CD4-positive, alpha-beta memory T cell (primary cell): ENCODE measurements at regions not wholly inside any gene's neighbourhood (a gene's known extent, or its start where the extent isn't known, plus 50 kb on each side); places are given as distances from the start of the nearest gene placed in this dataset. TPM values are rescaled to one million over a fixed set of nuclear protein-coding genes. Genes with fewer than 3 reads are reported as not detected.

Source experiments
- CTCF ChIA-PET: fragments of 350-600 bp; sonication (Branson Sonifier 250); formaldehyde crosslinking; loops from one replicate; lab custom pipeline; 2021; ENCODE audit warnings: inconsistent platforms; ENCODE audit not compliant: partially characterized antibody; lab: Charles Lee
- POLR2A ChIA-PET: fragments of 350-600 bp; sonication (Branson Sonifier 250); formaldehyde crosslinking; loops from one replicate; lab custom pipeline; 2021; ENCODE audit not compliant: partially characterized antibody; lab: Charles Lee
- DNase-seq, 5 donors: peaks; one replicate each; pipeline versions ENCODE4 v3.0.0 to v3.0.0-alpha.2; 2020 to 2022; ENCODE audit warnings: mixed read lengths in 1 of 5
- H3K27ac ChIP-seq: one replicate; pipeline ENCODE4 v1.7.0; 2013; ENCODE audit warnings: low read depth, low read length
- H3K27me3 ChIP-seq: 2 replicates; pipeline ENCODE4 v1.7.0; 2013; ENCODE audit warnings: mild to moderate bottlenecking, low read length, moderate library complexity; ENCODE audit not compliant: insufficient read depth
- H3K36me3 ChIP-seq: 2 replicates; pipeline ENCODE4 v1.7.0; 2013; ENCODE audit warnings: mild to moderate bottlenecking, low read length, moderate library complexity; ENCODE audit not compliant: insufficient read depth
- H3K4me1 ChIP-seq: 2 replicates; pipeline ENCODE4 v1.7.0; 2013; ENCODE audit warnings: mild to moderate bottlenecking, low read length, moderate library complexity; ENCODE audit not compliant: insufficient read depth
- H3K4me3 ChIP-seq, 2 donors: one replicate each; pipeline ENCODE4 v1.7.0; 2013; ENCODE audit warnings: low read length in 2 of 2, mild to moderate bottlenecking in 1 of 2
- H3K9me3 ChIP-seq, 2 donors: one replicate each; pipeline ENCODE4 v1.7.0; 2013; ENCODE audit warnings: low read length in 2 of 2, control low read depth in 1 of 2; ENCODE audit not compliant: control insufficient read depth in 1 of 2
- H3K27ac Mint-ChIP-seq, 7 donors: one replicate each; pipeline ENCODE4 v1.8.0; 2020 to 2021; ENCODE audit warnings: mixed read lengths in 7 of 7, mild to moderate bottlenecking in 6 of 7, inconsistent platforms in 3 of 7, moderate library complexity in 3 of 7
- H3K27me3 Mint-ChIP-seq, 2 donors: one replicate each; pipeline ENCODE4 v1.8.0; 2020 to 2021; ENCODE audit warnings: mixed read lengths in 2 of 2
- H3K36me3 Mint-ChIP-seq, 2 donors: one replicate each; pipeline ENCODE4 v1.8.0; 2020 to 2021; ENCODE audit warnings: mixed read lengths in 2 of 2, inconsistent platforms in 1 of 2, mild to moderate bottlenecking in 1 of 2
- H3K4me1 Mint-ChIP-seq, 4 donors: one replicate each; pipeline ENCODE4 v1.8.0; 2020 to 2021; ENCODE audit warnings: mixed read lengths in 4 of 4, mild to moderate bottlenecking in 1 of 4
- H3K4me3 Mint-ChIP-seq, 8 donors: one replicate each; pipeline ENCODE4 v1.8.0; 2020 to 2021; ENCODE audit warnings: mixed read lengths in 8 of 8, mild to moderate bottlenecking in 7 of 8, moderate library complexity in 6 of 8, inconsistent platforms in 3 of 8
- H3K9me3 Mint-ChIP-seq, 8 donors: one replicate each; pipeline ENCODE4 v1.8.0; 2020 to 2021; ENCODE audit warnings: mixed read lengths in 8 of 8, mild to moderate bottlenecking in 5 of 8, inconsistent platforms in 3 of 8, moderate library complexity in 1 of 8
- intact Hi-C: fragments of 100-400 bp; cut with micrococcal nuclease; formaldehyde crosslinking; loops from one replicate; pipeline ENCODE4 v1.15.1; 2023
- microRNA-seq: library from miRNA; unstranded; fragments of <30 nt; microRNA quantifications from one replicate; pipeline ENCODE4 v1.2.0, GENCODE V29; 2021; ENCODE audit warnings: borderline replicate concordance, borderline number of aligned reads, borderline microRNAs expressed, mixed read lengths

DNA sequence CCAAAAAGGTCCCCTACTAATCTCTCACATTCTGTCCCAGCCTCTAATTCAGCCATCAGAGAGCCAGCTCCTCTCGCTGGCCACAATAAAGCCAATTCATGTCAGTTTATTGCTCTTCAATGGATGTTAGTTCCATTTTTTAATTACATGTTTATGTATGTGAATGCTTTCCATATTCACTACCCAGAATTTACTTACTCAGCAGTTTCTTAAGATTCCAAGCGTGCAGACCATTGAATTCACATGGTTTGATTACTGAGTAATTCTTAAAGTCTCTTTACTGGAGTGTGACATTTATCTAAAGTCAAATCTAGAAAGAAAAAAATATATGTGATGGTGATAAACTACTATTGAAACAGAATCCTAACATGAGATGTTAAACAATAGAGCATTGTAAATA lies 102.2 kb downstream of the LLPH start:
- POLR2A ChIA-PET: no interaction called here
- H3K36me3 ChIP-seq: no peaks in the 10 kb centered on the region
- no peaks in the 10 kb centered on the region for H3K9me3 ChIP-seq
- no peak overlapping the region for H3K27ac ChIP-seq
- Mint-ChIP-seq H3K27ac (no peak overlapping the region), H3K36me3 (no peaks in the 10 kb centered on the region), H3K9me3 (no peaks in the 10 kb centered on the region), H3K4me1 (no peaks in the 10 kb centered on the region), H3K27me3 (peaks cover 12% of the 10 kb centered on the region in 2 donors), H3K4me3 (no peak overlapping the region)
- no peak for DNase-seq
- intact Hi-C loops: no loop called here
- H3K27me3 ChIP-seq: no peaks in the 10 kb centered on the region
- CTCF ChIA-PET: no interaction called here
- H3K4me3 ChIP-seq: no peak overlapping the region
- no peaks in the 10 kb centered on the region for H3K4me1 ChIP-seq

DNA sequence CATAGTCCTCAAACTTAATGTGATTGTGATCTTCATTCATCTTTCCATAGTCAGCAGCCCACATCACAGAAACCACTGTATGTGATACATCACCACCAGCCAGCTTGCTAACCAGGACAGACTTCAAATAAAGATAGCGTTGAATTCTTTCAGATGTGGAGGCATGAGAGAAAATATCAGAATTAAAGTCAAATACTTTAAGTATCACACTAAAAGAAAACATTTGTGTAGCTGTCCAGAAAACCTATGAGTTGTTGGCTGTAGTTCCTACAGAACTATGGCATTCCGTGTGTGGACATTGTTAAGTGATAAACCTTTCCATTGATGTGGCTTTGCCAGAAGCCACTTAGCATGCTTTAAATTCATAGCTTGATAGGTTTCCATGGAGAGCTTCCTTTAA lies 105.1 kb downstream of the LLPH start:
- Mint-ChIP-seq H3K36me3 (no peaks in the 10 kb centered on the region), H3K27ac (no peak overlapping the region), H3K9me3 (no peaks in the 10 kb centered on the region), H3K4me3 (no peak overlapping the region), H3K4me1 (no peaks in the 10 kb centered on the region), H3K27me3 (peaks cover 8 to 16% of the 10 kb centered on the region in 2 donors)
- no peak overlapping the region for H3K27ac ChIP-seq
- no peak overlapping the region for H3K4me3 ChIP-seq
- no peaks in the 10 kb centered on the region for H3K27me3 ChIP-seq
- DNase-seq: no peak
- ChIA-PET POLR2A (no interaction called here), CTCF (no interaction called here)
- intact Hi-C loops: no loop called here
- H3K36me3 ChIP-seq: no peaks in the 10 kb centered on the region
- no peaks in the 10 kb centered on the region for H3K4me1 ChIP-seq
- no peaks in the 10 kb centered on the region for H3K9me3 ChIP-seq

DNA sequence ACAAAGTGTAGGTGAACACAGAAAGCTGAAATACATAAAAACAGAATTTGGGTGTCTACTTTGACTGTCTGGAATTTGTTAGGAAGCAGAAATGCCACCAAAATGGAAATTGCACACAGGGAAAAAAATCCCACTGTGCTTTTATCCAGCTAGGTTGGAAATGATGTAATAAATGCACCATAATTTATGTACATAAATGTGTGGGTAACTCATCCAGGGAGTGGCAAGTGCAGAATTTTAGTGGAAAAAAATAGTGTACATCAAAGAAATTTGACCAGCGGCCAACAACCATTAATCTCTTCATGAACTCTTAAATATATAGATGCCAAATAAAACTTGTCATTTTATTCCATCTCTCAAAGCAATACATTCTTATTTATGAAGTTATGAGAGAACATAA lies 105.6 kb downstream of the LLPH start:
- ChIA-PET POLR2A (no interaction called here), CTCF (no interaction called here)
- Histone ChIP-seq H3K27ac (no peak overlapping the region), H3K4me1 (no peaks in the 10 kb centered on the region), H3K36me3 (no peaks in the 10 kb centered on the region), H3K4me3 (no peak overlapping the region), H3K9me3 (no peaks in the 10 kb centered on the region), H3K27me3 (no peaks in the 10 kb centered on the region)
- no peaks in the 10 kb centered on the region for H3K36me3 Mint-ChIP-seq
- H3K27ac Mint-ChIP-seq: no peak overlapping the region
- peaks cover 11 to 15% of the 10 kb centered on the region in 2 donors for H3K27me3 Mint-ChIP-seq
- no peaks in the 10 kb centered on the region for H3K9me3 Mint-ChIP-seq
- no peak overlapping the region for H3K4me3 Mint-ChIP-seq
- H3K4me1 Mint-ChIP-seq: no peaks in the 10 kb centered on the region
- intact Hi-C loops: no loop called here
- no peak for DNase-seq

DNA sequence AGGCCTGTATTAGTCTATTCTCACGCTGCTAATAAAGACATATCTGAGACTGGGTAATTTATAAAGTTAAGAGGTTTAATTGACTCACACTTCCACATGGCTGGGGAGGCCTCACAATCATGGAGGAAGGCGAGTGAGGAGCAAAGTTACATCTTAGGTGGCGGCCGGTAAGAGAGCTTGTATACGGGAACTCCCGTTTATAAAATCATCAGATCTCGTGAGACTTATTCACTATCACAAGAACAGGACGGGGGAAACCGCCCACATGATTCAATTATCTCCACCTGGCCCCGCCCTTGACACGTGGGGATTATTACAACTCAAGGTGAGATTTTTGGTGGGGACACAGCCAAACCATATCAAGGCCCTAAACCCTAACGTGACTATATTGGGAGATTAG lies 110.1 kb downstream of the LLPH start:
- POLR2A ChIA-PET: no interaction called here

DNA sequence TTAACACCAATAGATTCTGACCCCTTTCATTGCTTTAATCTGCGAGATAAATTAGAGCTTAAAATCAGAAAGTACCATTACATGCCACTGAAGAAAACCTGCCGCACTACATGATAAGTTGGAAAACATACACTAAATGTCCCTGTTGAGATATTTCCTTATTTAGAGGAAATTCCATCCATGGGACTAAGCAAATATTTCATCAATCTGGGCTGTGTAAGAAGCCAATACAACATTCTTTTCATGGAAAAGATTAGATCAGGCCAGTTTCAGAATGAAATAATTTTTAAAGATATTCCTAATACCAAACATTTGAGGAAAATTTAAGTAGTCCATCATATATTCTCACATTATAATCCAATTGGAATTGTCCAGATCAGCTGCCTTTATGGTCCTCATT lies 112.8 kb downstream of the LLPH start:
- H3K27me3 Mint-ChIP-seq: peaks cover 9 to 13% of the 10 kb centered on the region in 2 donors
- no peak for DNase-seq
- H3K9me3 Mint-ChIP-seq: peaks cover 0 to 2% (median 0%) of the 10 kb centered on the region in 8 donors
- POLR2A ChIA-PET: no interaction called here
- Histone ChIP-seq H3K4me1 (no peaks in the 10 kb centered on the region), H3K27me3 (no peaks in the 10 kb centered on the region), H3K36me3 (no peaks in the 10 kb centered on the region), H3K4me3 (no peak overlapping the region), H3K27ac (no peak overlapping the region), H3K9me3 (no peaks in the 10 kb centered on the region)
- intact Hi-C loops: no loop called here
- no peak overlapping the region for H3K4me3 Mint-ChIP-seq
- H3K27ac Mint-ChIP-seq: no peak overlapping the region
- H3K36me3 Mint-ChIP-seq: no peaks in the 10 kb centered on the region
- H3K4me1 Mint-ChIP-seq: no peaks in the 10 kb centered on the region
- CTCF ChIA-PET: no interaction called here

More for the DNA sequence above, 110.1 kb downstream of the LLPH start:
- peaks cover 12 to 17% of the 10 kb centered on the region in 2 donors for H3K27me3 Mint-ChIP-seq
- H3K27ac ChIP-seq: no peak overlapping the region
- no peaks in the 10 kb centered on the region for H3K4me1 Mint-ChIP-seq
- H3K36me3 ChIP-seq: no peaks in the 10 kb centered on the region
- H3K27ac Mint-ChIP-seq: peak overlapping the region in 1 of 7 donors; percentile 61
- H3K4me3 ChIP-seq: no peak overlapping the region
- intact Hi-C loops: no loop called here
- H3K36me3 Mint-ChIP-seq: no peaks in the 10 kb centered on the region
- DNase-seq: no peak
- CTCF ChIA-PET: no interaction called here
- H3K9me3 ChIP-seq: no peaks in the 10 kb centered on the region
- H3K27me3 ChIP-seq: no peaks in the 10 kb centered on the region
- H3K4me3 Mint-ChIP-seq: no peak overlapping the region
- H3K4me1 ChIP-seq: no peaks in the 10 kb centered on the region
- peaks cover 0 to 2% (median 0%) of the 10 kb centered on the region in 8 donors for H3K9me3 Mint-ChIP-seq

Small RNA genes in the stretch of these regions (microRNA-seq; reads per million reads assigned to microRNA genes)
- gene MIR6074: not detected
